ENCODE measurements at regions not wholly inside any gene's neighbourhood (a gene's known extent, or its start where the extent isn't known, plus 50 kb on each side); places are given as distances from the start of the nearest gene placed in this dataset.

DNA sequence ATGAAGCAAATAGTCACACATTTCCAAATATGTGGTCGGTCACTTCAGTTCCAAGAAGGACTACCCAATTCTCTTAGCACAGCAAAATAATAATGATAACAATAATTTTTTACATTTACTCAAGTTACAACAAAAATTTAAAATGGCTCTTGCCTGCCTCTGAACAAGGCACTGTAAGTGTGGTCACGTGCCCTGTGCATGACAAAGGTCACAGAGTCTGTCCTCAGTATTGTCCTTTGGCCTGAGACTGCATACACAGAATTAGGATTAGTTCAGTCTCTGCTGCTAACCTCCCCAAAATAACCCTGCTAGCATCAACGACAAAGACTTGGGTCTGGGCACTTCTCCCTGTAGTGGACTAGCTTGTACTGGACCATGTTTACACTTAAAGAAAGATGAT is 297.1 kb upstream of the DUSP10 start:
- no peak for DNase-seq (ENCODE audit: low read depth)

- no peak for DNase-seq (ENCODE audit: low read depth)
Observed at GRCh38 chr1:222037720-222038119, 295.8 kb upstream of the DUSP10 start.

- DNase-seq (ENCODE audit: low read depth), result no peak
Observed at GRCh38 chr1:222034790-222035189, 292.9 kb upstream of the DUSP10 start.

DNA sequence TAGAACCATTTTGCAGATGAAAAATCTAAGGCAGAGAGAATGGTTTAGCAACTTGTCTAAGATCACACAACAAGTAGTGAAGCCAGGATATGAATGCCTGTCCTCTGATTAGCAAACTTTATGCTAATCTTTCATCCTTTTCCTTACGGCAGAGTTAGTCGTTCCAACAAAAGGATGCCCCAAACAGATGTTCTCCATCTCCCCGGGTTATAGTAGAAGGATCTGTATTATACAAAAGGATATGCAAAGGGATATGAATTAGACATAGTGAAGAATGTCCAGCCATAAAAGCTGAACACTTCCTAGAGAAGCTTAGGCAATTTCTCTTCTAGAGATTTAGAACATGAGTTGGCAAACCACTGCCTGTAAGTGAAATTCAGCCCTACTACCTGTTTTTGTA is 291.6 kb upstream of the DUSP10 start:
- DNase-seq (ENCODE audit: low read depth), result no peak

DNA sequence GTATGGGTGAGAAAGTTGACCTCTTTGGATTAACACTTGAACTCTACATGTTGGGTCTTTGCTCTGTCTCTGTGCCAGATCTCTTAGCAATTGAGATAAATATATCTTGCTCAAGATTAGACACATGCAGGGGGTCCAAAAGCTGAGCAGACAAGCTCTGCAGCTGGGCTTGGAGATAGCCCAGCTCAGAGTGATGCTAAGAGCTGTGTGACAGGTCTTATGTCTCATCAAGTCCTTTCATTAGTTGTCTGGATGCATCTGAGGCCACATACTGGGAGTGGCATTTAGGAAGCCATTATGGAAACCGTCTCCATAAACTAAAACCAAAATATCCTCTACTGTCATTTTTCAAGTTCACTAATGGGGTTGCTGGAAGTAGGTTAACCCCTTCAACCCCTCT is 289.4 kb upstream of the DUSP10 start:
- DNase-seq (ENCODE audit: low read depth), result no peak

- no peak for DNase-seq (ENCODE audit: low read depth)
Observed at GRCh38 chr1:222028676-222029075, 286.8 kb upstream of the DUSP10 start.

DNA sequence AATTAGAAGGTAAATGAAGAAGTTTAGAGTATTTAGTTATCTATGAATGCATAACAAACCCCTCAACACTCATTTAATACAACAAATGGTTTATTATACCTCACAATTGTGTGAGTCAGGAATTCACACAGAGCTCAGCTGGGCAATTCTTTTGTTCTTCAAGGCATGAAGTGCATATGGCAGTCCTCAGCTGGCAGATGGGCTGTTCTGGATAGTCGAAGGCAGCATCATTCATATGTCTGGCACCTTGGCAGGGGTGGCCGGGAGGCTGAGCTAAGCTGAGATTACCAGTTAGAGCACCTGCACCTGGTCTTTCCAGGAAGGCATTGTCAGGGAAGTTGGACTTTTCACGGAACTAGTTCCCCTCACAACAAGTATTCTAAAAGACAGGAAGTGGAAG is 286.2 kb upstream of the DUSP10 start:
- no peak for DNase-seq (ENCODE audit: low read depth)

- no peak for DNase-seq (ENCODE audit: low read depth)
Observed at GRCh38 chr1:222026280-222026679, 284.4 kb upstream of the DUSP10 start.

- DNase-seq (ENCODE audit: low read depth), result no peak
Observed at GRCh38 chr1:222023025-222023424, 281.1 kb upstream of the DUSP10 start.

DNA sequence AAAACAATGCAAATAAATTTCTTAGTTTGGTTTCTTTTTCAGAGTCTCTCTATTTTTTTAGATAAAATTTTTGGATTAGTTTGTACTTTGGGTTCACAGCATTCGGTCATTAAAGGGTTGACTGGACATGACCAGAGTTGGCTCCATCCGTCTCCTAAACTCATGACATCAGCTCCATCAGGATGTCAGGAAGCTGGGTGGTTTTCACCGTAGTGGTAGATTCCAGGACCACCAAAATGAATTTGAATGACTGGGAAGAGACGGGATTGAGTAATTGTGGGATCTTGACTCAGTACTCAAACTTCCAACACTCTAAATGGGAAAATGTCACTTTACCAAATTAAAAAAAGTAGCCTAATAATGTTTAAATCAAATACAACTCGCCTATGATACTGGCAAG is 279.2 kb upstream of the DUSP10 start:
- DNase-seq (ENCODE audit: low read depth), result no peak

- DNase-seq (ENCODE audit: low read depth), result no peak
Observed at GRCh38 chr1:222020553-222020952, 278.7 kb upstream of the DUSP10 start.

GRCh38 chr1:222019029-222019428 is 277.1 kb upstream of the DUSP10 start:
- no peak for DNase-seq (ENCODE audit: low read depth)

- DNase-seq (ENCODE audit: low read depth), result no peak
Observed at GRCh38 chr1:222018041-222018440, 276.2 kb upstream of the DUSP10 start.

- DNase-seq (ENCODE audit: low read depth), result no peak
Observed at GRCh38 chr1:222015686-222016085, 273.8 kb upstream of the DUSP10 start.

GRCh38 chr1:222014001-222014400 is 272.1 kb upstream of the DUSP10 start:
- DNase-seq (ENCODE audit: low read depth), result no peak

DNA sequence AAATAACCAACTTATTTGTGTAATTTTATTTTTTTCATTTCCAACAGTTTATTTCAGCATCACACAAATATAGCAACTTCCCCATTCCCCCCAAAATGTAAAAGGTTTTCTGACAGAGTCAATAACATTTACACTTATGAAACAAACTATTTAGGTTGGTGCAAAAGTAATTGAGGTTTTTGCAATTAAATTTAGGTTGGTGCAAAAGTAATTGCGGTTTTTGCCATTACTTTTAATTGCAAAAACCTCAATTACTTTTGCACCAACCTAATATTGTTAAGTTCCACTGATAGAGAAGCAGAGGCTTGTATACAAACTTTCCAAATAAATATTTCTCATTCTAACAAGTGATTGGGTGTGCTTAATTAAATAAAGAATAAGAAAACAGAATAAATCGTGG is 270.9 kb upstream of the DUSP10 start:
- no peak for DNase-seq (ENCODE audit: low read depth)

- no peak for DNase-seq (ENCODE audit: low read depth)
Observed at GRCh38 chr1:222010306-222010705, 268.4 kb upstream of the DUSP10 start.

- DNase-seq (ENCODE audit: low read depth), result no peak
Observed at GRCh38 chr1:222009105-222009730, 267.3 kb upstream of the DUSP10 start.

GRCh38 chr1:222006715-222007114 is 264.8 kb upstream of the DUSP10 start:
- DNase-seq (ENCODE audit: low read depth), result no peak

DNA sequence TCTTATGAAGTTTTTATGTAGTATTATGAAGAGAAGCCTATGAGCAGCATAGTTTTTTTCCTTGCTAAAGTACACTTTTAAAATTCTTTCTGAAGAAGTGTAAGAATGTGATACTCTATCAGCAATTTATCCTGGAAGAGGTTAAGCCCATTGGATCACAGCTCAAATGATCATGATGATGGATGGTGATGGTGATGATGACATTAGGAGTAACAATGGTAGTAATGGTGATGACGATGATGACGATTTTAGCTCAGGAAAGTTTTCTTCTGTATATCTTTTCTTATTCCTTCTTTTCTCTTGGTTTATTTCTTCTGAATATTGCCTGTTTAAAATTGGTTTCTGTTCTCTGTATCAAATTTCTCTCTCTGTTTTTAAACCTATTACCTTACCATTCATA is 262.9 kb upstream of the DUSP10 start:
- no peak for DNase-seq (ENCODE audit: low read depth)

- no peak for DNase-seq (ENCODE audit: low read depth)
Observed at GRCh38 chr1:222004034-222004433, 262.1 kb upstream of the DUSP10 start.

DNA sequence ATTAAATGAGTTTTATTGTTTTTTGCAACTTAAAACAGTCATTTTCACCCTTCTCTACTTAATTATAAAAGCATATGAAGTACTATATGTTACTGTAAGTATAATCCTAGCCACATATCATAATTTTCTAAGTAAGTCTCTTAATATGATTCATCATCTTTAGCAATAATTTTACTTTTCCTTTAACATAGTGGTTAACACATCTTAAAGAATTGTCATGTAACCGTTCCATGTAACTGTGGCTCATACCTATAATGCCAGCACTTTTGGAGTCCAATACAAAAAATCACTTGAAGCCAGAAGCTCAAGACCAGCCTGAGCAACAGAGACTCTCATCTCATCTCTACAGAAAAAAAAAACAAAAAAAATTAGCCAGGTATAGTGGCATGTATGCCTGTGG is 260.6 kb upstream of the DUSP10 start:
- DNase-seq (ENCODE audit: low read depth), result no peak

GRCh38 chr1:222000131-222000530 is 258.2 kb upstream of the DUSP10 start:
- no peak for DNase-seq (ENCODE audit: low read depth)

- DNase-seq (ENCODE audit: low read depth), result no peak
Observed at GRCh38 chr1:221998781-221999180, 256.9 kb upstream of the DUSP10 start.

DNA sequence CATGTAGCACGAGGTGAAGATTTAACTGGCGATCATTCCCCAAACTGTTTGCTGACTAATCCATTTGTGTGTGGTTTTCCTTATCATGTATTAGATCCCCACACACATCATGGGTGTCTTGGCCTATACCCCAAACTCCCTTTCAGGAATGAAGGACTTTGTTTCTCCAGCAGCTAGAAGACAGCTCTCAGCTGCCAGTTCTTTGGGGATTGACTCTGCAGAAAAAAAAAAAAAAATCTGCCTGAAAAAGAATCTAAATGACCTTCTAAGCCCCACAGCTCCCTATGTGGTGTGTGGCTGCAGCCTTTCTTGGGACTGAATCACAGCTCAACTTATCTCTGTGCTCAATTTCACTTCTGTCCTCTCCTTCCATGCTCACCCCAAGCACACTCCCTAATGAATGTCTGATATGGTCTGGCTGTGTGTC is 256.3 kb upstream of the DUSP10 start:
- no peak for DNase-seq (ENCODE audit: low read depth)

All from stimulated activated CD4-positive, alpha-beta T cell treated with anti-CD3 and anti-CD28 coated beads, Interleukin-2, amount 100 ng/mL, for 4 hours (primary cell).